ENCODE measurements at regions not wholly inside any gene's neighbourhood (a gene's known extent, or its start where the extent isn't known, plus 50 kb on each side); places are given as distances from the start of the nearest gene placed in this dataset.

GRCh38 chr3:191030491-191030890 lies 168.0 kb upstream of the GMNC start:
- no peak for TF ChIP-seq CTCF (IDR thresholded peaks at IDR 0.05; ENCODE audit: low read length)
- TF ChIP-seq EZH2 (optimal IDR thresholded peaks at IDR 0.05; ENCODE audit: low read depth, low read length) = no peak
- no peak for TF ChIP-seq EZH2phosphoT487 (IDR thresholded peaks at IDR 0.05; ENCODE audit: low read length)
- no peaks in the 10 kb centered on the region for H3K9me3 ChIP-seq (replicated peaks; ENCODE audit: insufficient read depth, low read length)
- no peaks in the 10 kb centered on the region for H4K20me1 ChIP-seq (ENCODE audit: insufficient read depth, low read length)
- DNase-seq = no peak
- H3K27ac ChIP-seq (ENCODE audit: low read length) = no peak overlapping the region
- H2AFZ ChIP-seq (ENCODE audit: low read length) = no peak overlapping the region
- no peaks in the 10 kb centered on the region for H3K9me2 ChIP-seq (replicated peaks; ENCODE audit: insufficient read depth, low read length)
- H3K27me3 ChIP-seq (replicated peaks; ENCODE audit: insufficient read depth, low read length) = no peaks in the 10 kb centered on the region
- H3K9ac ChIP-seq (ENCODE audit: low read length) = no peak overlapping the region
- no peaks in the 10 kb centered on the region for H3K79me2 ChIP-seq (ENCODE audit: low read length)
- H3K4me2 ChIP-seq (ENCODE audit: low read depth, low read length) = no peak overlapping the region
- no peaks in the 10 kb centered on the region for H3K4me1 ChIP-seq (ENCODE audit: low read length)
- no peaks in the 10 kb centered on the region for H3K36me3 ChIP-seq (replicated peaks; ENCODE audit: insufficient read depth, low read length)
- no peak overlapping the region for H3K4me3 ChIP-seq (ENCODE audit: low read length)
- no peaks in the 10 kb centered on the region for H3F3A ChIP-seq (ENCODE audit: insufficient read depth, low read length)

- H3K4me3 ChIP-seq (ENCODE audit: low read length) = no peak overlapping the region
- no peaks in the 10 kb centered on the region for H3K9me2 ChIP-seq (replicated peaks; ENCODE audit: insufficient read depth, low read length)
Measured at GRCh38 chr3:191026746-191027145, 164.3 kb upstream of the GMNC start.

GRCh38 chr3:191020730-191021396 lies 158.4 kb upstream of the GMNC start:
- Histone ChIP-seq H3K36me3 (replicated peaks; ENCODE audit: insufficient read depth, low read length) (no peaks in the 10 kb centered on the region), H3K4me3 (ENCODE audit: low read length) (no peak overlapping the region), H3K9ac (ENCODE audit: low read length) (no peak overlapping the region), H3K4me2 (ENCODE audit: low read depth, low read length) (no peak overlapping the region), H3K9me3 (replicated peaks; ENCODE audit: insufficient read depth, low read length) (no peaks in the 10 kb centered on the region), H3K9me2 (replicated peaks; ENCODE audit: insufficient read depth, low read length) (no peaks in the 10 kb centered on the region), H4K20me1 (ENCODE audit: insufficient read depth, low read length) (no peaks in the 10 kb centered on the region), H2AFZ (ENCODE audit: low read length) (no peak overlapping the region), H3K4me1 (ENCODE audit: low read length) (no peaks in the 10 kb centered on the region), H3K27me3 (replicated peaks; ENCODE audit: insufficient read depth, low read length) (no peaks in the 10 kb centered on the region), H3F3A (ENCODE audit: insufficient read depth, low read length) (no peaks in the 10 kb centered on the region), H3K27ac (ENCODE audit: low read length) (no peak overlapping the region), H3K79me2 (ENCODE audit: low read length) (no peaks in the 10 kb centered on the region)
- TF ChIP-seq EZH2phosphoT487 (IDR thresholded peaks at IDR 0.05; ENCODE audit: low read length) (no peak), EZH2 (optimal IDR thresholded peaks at IDR 0.05; ENCODE audit: low read depth, low read length) (no peak), CTCF (IDR thresholded peaks at IDR 0.05; ENCODE audit: low read length) (no peak)
- DNase-seq = no peak

More at GRCh38 chr3:191026746-191027145, 164.3 kb upstream of the GMNC start:
- TF ChIP-seq CTCF (IDR thresholded peaks at IDR 0.05; ENCODE audit: low read length) = no peak
- no peak for TF ChIP-seq EZH2 (optimal IDR thresholded peaks at IDR 0.05; ENCODE audit: low read depth, low read length)
- no peak for TF ChIP-seq EZH2phosphoT487 (IDR thresholded peaks at IDR 0.05; ENCODE audit: low read length)
- Histone ChIP-seq H3K79me2 (ENCODE audit: low read length) (no peaks in the 10 kb centered on the region), H3K27ac (ENCODE audit: low read length) (no peak overlapping the region), H3F3A (ENCODE audit: insufficient read depth, low read length) (no peaks in the 10 kb centered on the region), H3K4me1 (ENCODE audit: low read length) (no peaks in the 10 kb centered on the region), H3K9ac (ENCODE audit: low read length) (no peak overlapping the region), H3K9me3 (replicated peaks; ENCODE audit: insufficient read depth, low read length) (no peaks in the 10 kb centered on the region), H2AFZ (ENCODE audit: low read length) (no peak overlapping the region), H3K4me2 (ENCODE audit: low read depth, low read length) (no peak overlapping the region), H4K20me1 (ENCODE audit: insufficient read depth, low read length) (no peaks in the 10 kb centered on the region), H3K27me3 (replicated peaks; ENCODE audit: insufficient read depth, low read length) (no peaks in the 10 kb centered on the region), H3K36me3 (replicated peaks; ENCODE audit: insufficient read depth, low read length) (no peaks in the 10 kb centered on the region)
- DNase-seq = no peak
